ENCODE measurements at regions not wholly inside any gene's neighbourhood (a gene's known extent, or its start where the extent isn't known, plus 50 kb on each side); places are given as distances from the start of the nearest gene placed in this dataset.

GRCh38 chr16:72406390-72406789 lies 234.4 kb upstream of the PMFBP1 start:
- DNase-seq (ENCODE audit: low read depth): no peak

GRCh38 chr16:72404299-72404698 lies 232.3 kb upstream of the PMFBP1 start:
- peak; percentile 6 for DNase-seq (ENCODE audit: low read depth)

GRCh38 chr16:72401084-72401361 lies 229.1 kb upstream of the PMFBP1 start:
- DNase-seq (ENCODE audit: low read depth): no peak

- peak; percentile 58 for DNase-seq (ENCODE audit: low read depth)
These were observed 228.5 kb upstream of the PMFBP1 start for GRCh38 chr16:72400257-72401083.

GRCh38 chr16:72399811-72400210 lies 227.9 kb upstream of the PMFBP1 start:
- DNase-seq (ENCODE audit: low read depth): no peak

- no peak for DNase-seq (ENCODE audit: low read depth)
These were observed 225.9 kb upstream of the PMFBP1 start for GRCh38 chr16:72397876-72398275.

GRCh38 chr16:72394526-72394925 lies 222.6 kb upstream of the PMFBP1 start:
- DNase-seq (ENCODE audit: low read depth): no peak

GRCh38 chr16:72389791-72390190 lies 217.8 kb upstream of the PMFBP1 start:
- DNase-seq (ENCODE audit: low read depth): no peak

GRCh38 chr16:72388007-72388406 lies 216.1 kb upstream of the PMFBP1 start:
- DNase-seq (ENCODE audit: low read depth): no peak

- no peak for DNase-seq (ENCODE audit: low read depth)
These were observed 212.7 kb upstream of the PMFBP1 start for GRCh38 chr16:72384651-72385050.

- peak; percentile 32 for DNase-seq (ENCODE audit: low read depth)
These were observed 208.3 kb upstream of the PMFBP1 start for GRCh38 chr16:72380283-72380682.

- DNase-seq (ENCODE audit: low read depth): no peak
These were observed 201.2 kb upstream of the PMFBP1 start for GRCh38 chr16:72373201-72373600.

GRCh38 chr16:72372087-72373045 lies 200.4 kb upstream of the PMFBP1 start:
- peak; percentile 52 for DNase-seq (ENCODE audit: low read depth)

GRCh38 chr16:72371307-72372086 lies 199.5 kb upstream of the PMFBP1 start:
- DNase-seq (ENCODE audit: low read depth): peak; percentile 79

GRCh38 chr16:72369274-72369673 lies 197.3 kb upstream of the PMFBP1 start:
- no peak for DNase-seq (ENCODE audit: low read depth)

GRCh38 chr16:72367851-72368250 lies 195.9 kb upstream of the PMFBP1 start:
- no peak for DNase-seq (ENCODE audit: low read depth)

- no peak for DNase-seq (ENCODE audit: low read depth)
These were observed 191.0 kb upstream of the PMFBP1 start for GRCh38 chr16:72362973-72363372.

GRCh38 chr16:72362476-72362875 lies 190.5 kb upstream of the PMFBP1 start:
- DNase-seq (ENCODE audit: low read depth): no peak

- DNase-seq (ENCODE audit: low read depth): peak; percentile 66
These were observed 186.0 kb upstream of the PMFBP1 start for GRCh38 chr16:72357910-72358309.

- DNase-seq (ENCODE audit: low read depth): peak; percentile 86
These were observed 183.6 kb upstream of the PMFBP1 start for GRCh38 chr16:72355561-72355960.

- no peak for DNase-seq (ENCODE audit: low read depth)
These were observed 177.8 kb upstream of the PMFBP1 start for GRCh38 chr16:72349719-72350118.

- DNase-seq (ENCODE audit: low read depth): no peak
These were observed 161.0 kb upstream of the PMFBP1 start for GRCh38 chr16:72332926-72333325.
